Body of pancreas (tissue), 4 donors: ENCODE measurements at regions not wholly inside any gene's neighbourhood (a gene's known extent, or its start where the extent isn't known, plus 50 kb on each side); places are given as distances from the start of the nearest gene placed in this dataset.

Experiments used
- POLR2A ChIP-seq, 3 donors: fragments of 450-650 bp; IDR thresholded peaks; one replicate each; pipeline ENCODE4 v1.6.1; 2016; ENCODE audit warnings: antibody characterized with exemption in 3 of 3, mild to moderate bottlenecking in 2 of 3
- TF ChIP-seq, protein P1 (sequence below), 7 experiments: fragments of 450-650 bp in 4 of 7; fragments of 200-600 bp in 3 of 7; sonication (generic) in 3 of 7; IDR thresholded peaks; one replicate each; pipeline ENCODE4 v1.5.1; 2016 to 2019; ENCODE audit warnings: antibody characterized with exemption in 7 of 7

DNA sequence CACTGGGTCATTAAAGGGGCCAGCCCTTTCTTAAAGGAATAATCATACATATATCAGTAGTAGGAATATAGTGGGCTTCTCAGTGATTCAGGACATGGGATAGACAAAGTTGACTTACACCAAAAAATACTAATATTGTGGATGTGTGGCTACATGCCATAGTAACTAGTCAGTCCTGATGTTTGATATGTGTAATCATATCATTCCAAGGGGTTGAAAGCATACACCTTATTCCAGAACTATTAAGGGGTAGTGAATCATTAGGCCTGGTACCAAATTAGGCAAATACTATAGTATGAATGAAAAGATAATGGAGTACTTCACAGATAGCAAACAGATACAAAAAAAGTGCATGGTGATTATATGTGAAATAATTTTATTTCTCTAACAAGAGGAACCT, 814.9 kb upstream of the NRXN1 start:
- no peak for TF ChIP-seq POLR2A (IDR thresholded peaks at IDR 0.05)
- TF ChIP-seq, protein P1, sequence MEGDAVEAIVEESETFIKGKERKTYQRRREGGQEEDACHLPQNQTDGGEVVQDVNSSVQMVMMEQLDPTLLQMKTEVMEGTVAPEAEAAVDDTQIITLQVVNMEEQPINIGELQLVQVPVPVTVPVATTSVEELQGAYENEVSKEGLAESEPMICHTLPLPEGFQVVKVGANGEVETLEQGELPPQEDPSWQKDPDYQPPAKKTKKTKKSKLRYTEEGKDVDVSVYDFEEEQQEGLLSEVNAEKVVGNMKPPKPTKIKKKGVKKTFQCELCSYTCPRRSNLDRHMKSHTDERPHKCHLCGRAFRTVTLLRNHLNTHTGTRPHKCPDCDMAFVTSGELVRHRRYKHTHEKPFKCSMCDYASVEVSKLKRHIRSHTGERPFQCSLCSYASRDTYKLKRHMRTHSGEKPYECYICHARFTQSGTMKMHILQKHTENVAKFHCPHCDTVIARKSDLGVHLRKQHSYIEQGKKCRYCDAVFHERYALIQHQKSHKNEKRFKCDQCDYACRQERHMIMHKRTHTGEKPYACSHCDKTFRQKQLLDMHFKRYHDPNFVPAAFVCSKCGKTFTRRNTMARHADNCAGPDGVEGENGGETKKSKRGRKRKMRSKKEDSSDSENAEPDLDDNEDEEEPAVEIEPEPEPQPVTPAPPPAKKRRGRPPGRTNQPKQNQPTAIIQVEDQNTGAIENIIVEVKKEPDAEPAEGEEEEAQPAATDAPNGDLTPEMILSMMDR (IDR thresholded peaks at IDR 0.05): no peak
